ENCODE measurements at regions not wholly inside any gene's neighbourhood (a gene's known extent, or its start where the extent isn't known, plus 50 kb on each side); places are given as distances from the start of the nearest gene placed in this dataset.

DNA sequence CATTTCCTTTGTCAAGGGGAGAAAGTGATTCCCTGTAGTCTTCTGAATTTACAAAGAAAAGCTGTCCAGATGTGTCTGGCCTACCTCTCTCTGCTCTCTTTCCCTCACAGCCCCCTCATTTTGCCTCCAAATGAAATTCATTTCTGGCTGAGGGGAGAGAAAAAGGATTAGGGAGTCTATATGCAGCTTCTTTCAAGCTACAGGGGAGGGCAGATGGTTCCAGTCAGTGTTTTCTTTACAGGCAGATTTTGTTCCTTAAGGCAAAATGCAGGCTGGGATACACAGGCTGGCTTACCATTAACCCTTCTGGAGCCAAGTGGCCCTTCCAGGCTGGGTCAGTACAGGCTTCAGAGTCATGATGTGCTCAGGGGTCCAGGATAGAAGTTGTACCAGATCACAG is 198.1 kb upstream of the USP24 start:
- no peak overlapping the region for H3K27ac Mint-ChIP-seq
- ATAC-seq = no peak
- H3K4me1 Mint-ChIP-seq (ENCODE audit: low read depth in 2 of 2) = no peaks in the 10 kb centered on the region
- no peaks in the 10 kb centered on the region for H3K9me3 Mint-ChIP-seq
- H3K4me3 Mint-ChIP-seq = no peak overlapping the region
- no peaks in the 10 kb centered on the region for H3K36me3 Mint-ChIP-seq
- no peak for DNase-seq (ENCODE audit: low spot score)
- peaks cover 30 to 38% of the 10 kb centered on the region in 2 donors for H3K27me3 Mint-ChIP-seq

DNA sequence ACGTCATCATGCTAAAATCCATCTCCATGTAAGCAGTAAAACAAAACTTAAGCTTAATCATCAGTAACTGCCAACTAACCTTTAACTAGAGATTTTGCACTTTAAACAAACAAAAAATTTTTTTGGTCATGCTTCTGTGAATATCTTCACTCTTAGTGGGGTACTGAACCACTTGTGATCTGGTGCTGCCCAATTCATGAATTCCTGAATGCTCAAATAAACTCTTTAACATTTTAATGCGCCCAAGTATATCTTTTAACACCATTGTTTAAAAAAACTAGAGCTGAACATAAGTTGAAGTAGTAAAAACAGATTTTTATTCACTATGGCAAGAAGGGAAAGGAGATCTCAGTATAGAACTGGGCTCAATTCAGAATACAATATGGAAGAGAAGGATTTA is 196.9 kb upstream of the USP24 start:
- no peak overlapping the region for H3K27ac Mint-ChIP-seq
- H3K36me3 Mint-ChIP-seq = no peaks in the 10 kb centered on the region
- DNase-seq (ENCODE audit: low spot score) (no peak), ATAC-seq (no peak)
- H3K4me3 Mint-ChIP-seq = no peak overlapping the region
- peaks cover 30 to 36% of the 10 kb centered on the region in 2 donors for H3K27me3 Mint-ChIP-seq
- no peaks in the 10 kb centered on the region for H3K9me3 Mint-ChIP-seq
- no peaks in the 10 kb centered on the region for H3K4me1 Mint-ChIP-seq (ENCODE audit: low read depth in 2 of 2)

DNA sequence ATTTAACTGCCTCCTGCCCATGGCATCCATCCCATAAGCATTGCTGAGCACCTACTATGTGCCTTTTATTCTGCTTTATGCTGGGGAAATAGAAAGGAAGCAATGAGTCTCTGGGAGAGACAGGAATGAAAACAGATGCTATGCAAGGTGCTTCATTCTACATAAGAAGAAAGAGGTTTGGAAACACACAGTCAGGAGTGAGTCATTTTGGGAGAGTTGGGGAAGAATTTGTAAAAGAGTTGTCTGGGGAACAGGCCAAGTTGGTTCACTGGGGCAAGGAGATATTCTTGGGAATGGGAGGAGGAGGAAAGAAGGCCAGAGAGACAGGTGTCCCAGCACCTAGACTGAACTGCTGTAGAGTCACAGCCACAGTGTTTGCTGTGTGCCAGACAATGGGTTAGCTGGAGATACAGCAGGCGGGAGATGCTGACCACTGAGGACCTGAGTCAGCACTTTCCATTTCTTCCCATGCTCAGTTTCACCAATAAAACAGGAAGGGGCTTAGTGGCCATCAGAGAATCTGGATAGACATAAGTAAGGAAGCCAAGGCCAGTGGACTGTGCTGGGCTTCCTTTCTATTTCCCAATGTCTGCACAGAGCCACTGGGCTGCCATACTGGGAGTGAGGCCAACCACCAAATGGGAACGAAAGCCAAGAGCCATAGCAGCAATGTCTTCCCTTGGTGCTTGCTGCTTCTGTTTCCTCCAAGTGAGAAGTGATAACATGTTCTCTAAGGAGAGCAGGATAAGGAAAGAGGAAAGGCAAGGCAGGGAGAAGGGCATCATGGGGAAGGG is 187.7 kb upstream of the USP24 start:
- H3K9me3 Mint-ChIP-seq = no peaks in the 10 kb centered on the region
- DNase-seq (ENCODE audit: low spot score) (no peak), ATAC-seq (no peak)
- peaks cover 31 to 60% of the 10 kb centered on the region in 2 donors for H3K27me3 Mint-ChIP-seq
- no peak overlapping the region for H3K27ac Mint-ChIP-seq
- no peaks in the 10 kb centered on the region for H3K4me1 Mint-ChIP-seq (ENCODE audit: low read depth in 2 of 2)
- H3K4me3 Mint-ChIP-seq = no peak overlapping the region
- H3K36me3 Mint-ChIP-seq = no peaks in the 10 kb centered on the region

DNA sequence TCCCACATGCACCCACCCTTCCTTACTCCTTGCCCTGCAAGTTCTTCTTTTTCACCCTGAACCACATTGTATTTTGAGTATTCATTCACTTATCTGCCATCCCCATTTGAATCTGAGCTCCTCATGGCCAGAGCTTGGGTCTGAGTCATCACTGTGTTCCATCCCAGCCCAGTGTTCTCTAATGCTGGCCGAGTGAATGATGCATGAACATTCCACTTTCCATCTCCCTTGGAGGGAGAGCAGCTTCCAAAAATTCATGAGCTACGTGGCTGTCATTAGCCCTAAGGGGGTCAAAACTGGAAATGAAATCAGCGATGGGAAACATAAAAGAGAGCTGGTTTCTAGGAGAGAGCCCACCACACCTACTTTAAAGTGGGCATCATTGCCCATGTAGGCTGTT is 187.0 kb upstream of the USP24 start:
- no peak overlapping the region for H3K27ac Mint-ChIP-seq
- no peaks in the 10 kb centered on the region for H3K9me3 Mint-ChIP-seq
- no peaks in the 10 kb centered on the region for H3K4me1 Mint-ChIP-seq (ENCODE audit: low read depth in 2 of 2)
- DNase-seq (ENCODE audit: low spot score) (no peak), ATAC-seq (no peak)
- no peaks in the 10 kb centered on the region for H3K36me3 Mint-ChIP-seq
- peaks cover 37 to 68% of the 10 kb centered on the region in 2 donors for H3K27me3 Mint-ChIP-seq
- no peak overlapping the region for H3K4me3 Mint-ChIP-seq

DNA sequence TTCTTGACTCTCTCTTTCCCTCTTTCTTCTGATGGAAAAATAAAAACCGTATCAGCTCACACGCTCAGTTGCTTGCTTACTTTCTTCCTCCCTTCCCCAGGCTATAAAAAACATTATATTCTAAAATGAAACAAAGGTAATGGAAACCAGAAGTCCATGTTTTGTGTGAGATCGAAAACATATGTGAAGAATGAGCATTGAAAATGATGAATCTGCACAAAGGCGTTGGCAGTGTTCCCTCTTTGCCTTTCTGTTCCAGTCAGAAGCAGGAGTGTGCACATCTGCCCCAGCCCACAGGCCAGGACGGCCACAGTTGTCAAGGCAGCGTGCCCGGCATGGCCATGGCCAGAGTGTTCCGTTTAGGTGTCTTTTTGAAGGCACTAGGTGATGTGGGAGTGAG is 185.3 kb upstream of the USP24 start:
- Mint-ChIP-seq H3K4me3 (no peak overlapping the region), H3K36me3 (no peaks in the 10 kb centered on the region), H3K4me1 (ENCODE audit: low read depth in 2 of 2) (no peaks in the 10 kb centered on the region), H3K27me3 (peaks cover 37 to 70% of the 10 kb centered on the region in 2 donors), H3K9me3 (no peaks in the 10 kb centered on the region), H3K27ac (no peak overlapping the region)
- ATAC-seq (no peak), DNase-seq (ENCODE audit: low spot score) (no peak)

DNA sequence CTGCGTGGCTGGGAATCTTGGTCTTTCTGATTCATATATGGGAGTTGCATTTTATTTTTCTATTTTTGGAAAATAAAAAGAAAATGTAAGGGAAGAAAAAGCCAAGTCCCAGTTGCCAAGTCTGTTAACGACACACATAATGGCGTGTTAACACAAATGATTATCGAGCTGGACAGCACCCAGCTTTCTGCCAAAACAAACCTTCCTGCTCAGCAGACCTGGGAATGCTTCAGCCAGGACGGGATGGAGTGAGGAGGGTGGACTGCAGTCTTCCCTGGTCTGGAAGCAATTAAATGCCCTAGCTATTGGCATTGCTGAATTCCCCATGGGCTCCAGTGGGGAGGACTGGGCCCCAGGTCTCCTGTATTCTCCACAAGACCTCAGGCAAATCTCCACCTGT is 184.2 kb upstream of the USP24 start:
- DNase-seq (ENCODE audit: low spot score) (no peak), ATAC-seq (no peak)
- Mint-ChIP-seq H3K27ac (no peak overlapping the region), H3K9me3 (no peaks in the 10 kb centered on the region), H3K36me3 (no peaks in the 10 kb centered on the region), H3K4me1 (ENCODE audit: low read depth in 2 of 2) (no peaks in the 10 kb centered on the region), H3K4me3 (no peak overlapping the region), H3K27me3 (peaks cover 31 to 60% of the 10 kb centered on the region in 2 donors)

DNA sequence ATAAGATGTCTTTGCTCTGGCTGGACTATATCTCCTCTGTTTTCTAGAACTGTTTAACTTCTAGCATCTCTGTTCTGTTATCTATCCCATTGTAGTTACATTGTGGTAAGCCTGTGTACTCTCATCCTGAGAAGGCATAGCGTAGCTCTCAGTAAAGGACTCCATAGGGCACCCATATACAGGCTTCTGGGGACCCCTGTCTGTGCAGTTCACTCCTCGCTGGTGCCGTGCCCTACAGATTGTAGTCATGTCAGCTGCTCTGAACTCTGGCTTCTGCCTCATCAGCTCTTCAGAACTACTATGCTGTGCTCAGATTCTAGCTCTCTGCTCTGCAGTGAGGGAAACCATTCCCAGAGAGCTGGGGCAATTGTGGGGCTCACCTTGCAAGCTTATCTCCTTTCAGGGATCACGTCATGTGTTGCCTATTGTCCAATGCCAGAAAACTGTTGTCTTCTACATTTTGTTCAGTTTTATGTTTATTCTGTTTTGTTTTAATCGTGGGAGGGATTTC is 181.3 kb upstream of the USP24 start:
- peaks cover 32 to 65% of the 10 kb centered on the region in 2 donors for H3K27me3 Mint-ChIP-seq
- ATAC-seq = no peak
- H3K27ac Mint-ChIP-seq = no peak overlapping the region
- DNase-seq (ENCODE audit: low spot score) = no peak
- H3K4me1 Mint-ChIP-seq (ENCODE audit: low read depth in 2 of 2) = no peaks in the 10 kb centered on the region
- H3K4me3 Mint-ChIP-seq = no peak overlapping the region
- no peaks in the 10 kb centered on the region for H3K9me3 Mint-ChIP-seq
- H3K36me3 Mint-ChIP-seq = no peaks in the 10 kb centered on the region

DNA sequence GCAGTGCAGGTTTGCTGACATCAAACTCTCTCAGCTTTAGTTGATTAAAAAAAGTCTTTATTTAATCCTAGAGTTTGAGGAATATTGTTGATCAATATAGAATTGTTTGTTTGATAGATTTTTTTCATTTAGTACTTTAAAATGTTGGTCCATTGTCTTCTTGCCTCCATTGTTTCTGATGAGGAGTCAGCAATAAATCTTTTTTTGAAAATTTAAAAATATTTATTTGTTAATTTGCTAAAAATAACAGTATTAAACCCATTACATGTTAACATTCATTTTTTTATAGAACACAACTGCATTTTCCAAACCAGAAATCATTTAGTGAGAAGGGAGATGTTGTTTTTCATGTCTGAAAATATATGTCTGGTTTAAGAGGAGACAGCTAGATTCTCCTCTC is 173.8 kb upstream of the USP24 start:
- Mint-ChIP-seq H3K36me3 (no peaks in the 10 kb centered on the region), H3K27ac (no peak overlapping the region), H3K9me3 (no peaks in the 10 kb centered on the region), H3K27me3 (peaks cover 20 to 55% of the 10 kb centered on the region in 2 donors), H3K4me3 (no peak overlapping the region), H3K4me1 (ENCODE audit: low read depth in 2 of 2) (peaks cover 0 to 3% of the 10 kb centered on the region in 2 donors)
- no peak for DNase-seq (ENCODE audit: low spot score)
- ATAC-seq = no peak

DNA sequence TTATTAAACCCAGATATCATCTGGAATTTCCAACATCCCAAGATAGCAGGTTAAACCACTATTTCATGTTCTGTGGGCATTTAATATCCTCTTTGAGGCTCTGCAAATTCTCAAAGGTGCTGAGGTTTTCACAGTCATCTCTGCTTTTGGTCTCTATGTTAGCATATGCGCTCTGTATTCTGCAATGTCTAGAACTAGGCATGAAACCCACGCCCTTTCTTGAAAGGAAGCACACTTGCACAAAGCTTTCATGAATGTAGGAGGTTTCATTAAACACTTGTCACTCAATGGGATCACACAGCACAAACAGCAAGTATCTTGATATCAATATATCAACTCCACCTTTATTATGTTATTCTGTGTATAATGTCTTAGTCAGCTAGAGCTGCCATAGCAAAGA is 172.0 kb upstream of the USP24 start:
- peaks cover 0 to 3% of the 10 kb centered on the region in 2 donors for H3K4me1 Mint-ChIP-seq (ENCODE audit: low read depth in 2 of 2)
- no peaks in the 10 kb centered on the region for H3K9me3 Mint-ChIP-seq
- H3K27ac Mint-ChIP-seq = no peak overlapping the region
- H3K4me3 Mint-ChIP-seq = no peak overlapping the region
- DNase-seq (ENCODE audit: low spot score) (no peak), ATAC-seq (no peak)
- peaks cover 12 to 37% of the 10 kb centered on the region in 2 donors for H3K27me3 Mint-ChIP-seq
- H3K36me3 Mint-ChIP-seq = no peaks in the 10 kb centered on the region

DNA sequence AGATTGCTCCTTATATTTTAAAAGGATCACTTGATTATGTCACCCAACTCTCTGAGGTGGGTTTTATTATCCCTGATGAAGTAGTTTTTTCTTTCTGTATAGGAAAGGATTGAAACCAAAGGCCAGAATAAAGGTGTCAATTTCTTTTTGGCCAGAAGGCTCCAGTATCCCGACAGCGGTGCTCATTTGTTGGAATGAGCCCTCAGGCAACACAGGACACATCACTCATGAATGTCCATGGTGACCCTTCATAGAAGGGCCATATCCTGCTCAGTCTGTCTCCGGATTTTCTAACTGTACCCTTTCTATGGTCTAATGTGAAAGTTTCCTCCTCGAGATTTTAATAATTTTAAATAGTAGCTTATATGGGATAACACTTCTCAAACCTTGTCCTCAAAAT is 171.3 kb upstream of the USP24 start:
- Mint-ChIP-seq H3K36me3 (no peaks in the 10 kb centered on the region), H3K27me3 (peaks cover 12 to 30% of the 10 kb centered on the region in 2 donors), H3K27ac (no peak overlapping the region), H3K4me1 (ENCODE audit: low read depth in 2 of 2) (peaks cover 0 to 3% of the 10 kb centered on the region in 2 donors), H3K9me3 (no peaks in the 10 kb centered on the region), H3K4me3 (no peak overlapping the region)
- DNase-seq (ENCODE audit: low spot score) (no peak), ATAC-seq (no peak)

DNA sequence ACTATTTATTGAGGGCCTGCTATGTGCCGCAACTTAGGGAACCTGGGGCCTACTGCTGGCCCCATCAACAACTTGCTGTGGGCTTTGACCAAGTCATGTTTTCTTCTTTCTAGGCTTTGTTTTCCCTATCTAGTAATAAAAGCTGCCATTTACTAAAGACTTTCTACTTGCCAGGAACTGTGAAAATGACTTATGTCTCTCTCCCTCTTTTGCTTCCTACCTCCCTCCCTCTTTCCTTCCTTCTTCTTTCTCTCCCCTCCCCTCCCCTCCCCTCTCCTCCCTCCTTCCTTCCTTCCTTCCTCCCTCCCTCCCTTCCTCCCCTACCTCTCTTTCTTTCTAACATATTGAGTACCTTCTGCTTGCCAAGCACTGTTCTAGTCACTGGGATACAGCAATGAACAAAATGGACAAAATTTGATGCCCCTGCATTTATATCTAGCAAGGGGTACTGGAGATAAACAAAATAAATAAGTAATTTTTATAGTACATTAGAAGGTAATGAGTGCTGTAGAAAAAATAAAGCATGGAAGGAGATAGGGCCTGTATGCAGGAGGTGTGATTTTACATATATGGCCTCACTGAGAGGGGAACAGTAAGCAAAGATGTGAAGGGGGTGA is 170.3 kb upstream of the USP24 start:
- Mint-ChIP-seq H3K4me3 (no peak overlapping the region), H3K27me3 (peaks cover 5 to 21% of the 10 kb centered on the region in 2 donors), H3K9me3 (no peaks in the 10 kb centered on the region), H3K36me3 (no peaks in the 10 kb centered on the region), H3K4me1 (ENCODE audit: low read depth in 2 of 2) (peaks cover 0 to 3% of the 10 kb centered on the region in 2 donors), H3K27ac (no peak overlapping the region)
- no peak for ATAC-seq
- no peak for DNase-seq (ENCODE audit: low spot score)

DNA sequence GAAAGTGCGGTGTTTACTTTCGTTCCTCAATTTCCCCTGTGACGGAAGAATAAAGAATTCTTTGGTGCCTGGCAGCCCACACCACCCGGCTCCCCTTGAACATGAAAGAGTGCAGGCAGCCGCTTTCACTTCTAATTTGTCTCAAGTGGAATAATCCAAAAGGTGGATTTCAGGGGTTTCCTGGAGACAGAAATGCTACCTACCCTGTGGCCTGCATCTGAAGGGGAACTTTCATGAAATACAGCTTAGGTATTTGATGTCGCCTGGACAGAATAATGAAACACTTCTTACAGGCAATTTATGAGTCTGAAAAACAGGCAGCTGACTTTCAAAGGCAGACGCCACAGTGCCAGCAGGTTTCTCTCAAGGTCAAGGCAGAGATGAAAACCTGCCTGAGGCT is 169.5 kb upstream of the USP24 start:
- Mint-ChIP-seq H3K27ac (no peak overlapping the region), H3K36me3 (no peaks in the 10 kb centered on the region), H3K9me3 (no peaks in the 10 kb centered on the region), H3K27me3 (peaks cover 2 to 12% of the 10 kb centered on the region in 2 donors), H3K4me3 (no peak overlapping the region), H3K4me1 (ENCODE audit: low read depth in 2 of 2) (peaks cover 0 to 5% of the 10 kb centered on the region in 2 donors)
- ATAC-seq = no peak
- DNase-seq (ENCODE audit: low spot score) = no peak

DNA sequence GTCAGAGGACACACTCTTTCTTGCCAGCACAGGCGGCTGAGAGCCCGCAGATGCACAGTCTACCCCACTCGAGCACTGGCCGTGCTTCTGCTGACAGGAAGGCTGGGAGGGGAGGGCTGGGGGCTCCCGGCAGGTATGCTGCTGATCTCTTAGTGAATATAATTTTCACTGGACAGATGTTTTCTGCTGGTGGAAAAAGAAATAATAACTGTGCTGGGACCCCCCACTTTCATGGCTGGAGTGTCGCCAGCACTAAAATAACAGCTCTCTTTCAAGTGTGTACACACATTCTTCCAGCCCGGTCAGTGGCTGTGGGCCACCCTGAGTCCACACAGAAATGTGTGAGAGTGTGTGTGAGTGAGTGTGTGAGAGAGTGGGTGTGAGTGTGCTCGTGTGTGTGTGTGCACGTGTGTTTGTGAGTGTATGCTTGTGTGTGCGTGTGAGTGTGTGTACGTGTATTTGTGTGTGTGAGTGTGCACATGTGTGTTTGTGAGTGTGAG is 167.7 kb upstream of the USP24 start:
- H3K9me3 Mint-ChIP-seq = no peaks in the 10 kb centered on the region
- H3K36me3 Mint-ChIP-seq = no peaks in the 10 kb centered on the region
- peaks cover 10 to 12% of the 10 kb centered on the region in 2 donors for H3K4me1 Mint-ChIP-seq (ENCODE audit: low read depth in 2 of 2)
- peaks cover under 1 to 7% of the 10 kb centered on the region in 2 donors for H3K27me3 Mint-ChIP-seq
- DNase-seq (ENCODE audit: low spot score) = no peak
- no peak for ATAC-seq
- H3K4me3 Mint-ChIP-seq = no peak overlapping the region
- no peak overlapping the region for H3K27ac Mint-ChIP-seq

DNA sequence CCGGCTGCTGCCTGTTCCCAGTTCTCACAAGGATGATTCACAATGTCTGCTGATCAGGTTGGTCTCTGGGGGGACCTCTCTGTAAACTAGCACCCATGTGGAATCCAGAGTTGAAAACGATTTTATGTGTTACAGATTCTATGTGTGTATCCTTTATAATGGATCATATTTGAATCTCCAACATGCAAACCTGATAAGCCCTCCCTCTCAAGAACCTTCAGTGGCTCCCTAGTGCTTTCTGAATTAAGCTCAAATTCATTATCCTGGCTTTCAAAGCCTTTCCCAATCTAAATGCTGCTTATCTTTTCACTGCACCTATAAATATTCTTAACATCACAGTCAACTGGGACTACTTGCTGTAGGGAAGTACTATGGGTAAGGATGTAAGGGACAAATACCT is 166.8 kb upstream of the USP24 start:
- no peak overlapping the region for H3K27ac Mint-ChIP-seq
- ATAC-seq (no peak), DNase-seq (ENCODE audit: low spot score) (no peak)
- H3K4me1 Mint-ChIP-seq (ENCODE audit: low read depth in 2 of 2) = peaks cover 10 to 12% of the 10 kb centered on the region in 2 donors
- peaks cover 0 to 2% of the 10 kb centered on the region in 2 donors for H3K27me3 Mint-ChIP-seq
- no peaks in the 10 kb centered on the region for H3K36me3 Mint-ChIP-seq
- no peaks in the 10 kb centered on the region for H3K9me3 Mint-ChIP-seq
- H3K4me3 Mint-ChIP-seq = no peak overlapping the region
